ENCODE measurements at regions not wholly inside any gene's neighbourhood (a gene's known extent, or its start where the extent isn't known, plus 50 kb on each side); places are given as distances from the start of the nearest gene placed in this dataset.

- peak overlapping the region; percentile 61 for H3K4me3 Mint-ChIP-seq (ENCODE audit: unreplicated experiment)
- no peak for TF ChIP-seq CTCF (IDR thresholded peaks at IDR 0.05; ENCODE audit: unreplicated experiment)
- peaks cover 36% of the 10 kb centered on the region for H3K4me1 Mint-ChIP-seq (ENCODE audit: unreplicated experiment)
- DNase-seq (ENCODE audit: low spot score) = no peak
- peak overlapping the region; percentile 24 for H3K27ac Mint-ChIP-seq (ENCODE audit: unreplicated experiment)
- no peaks in the 10 kb centered on the region for H3K9me3 Mint-ChIP-seq (ENCODE audit: unreplicated experiment)
- H3K27me3 Mint-ChIP-seq (ENCODE audit: unreplicated experiment) = peaks cover 2% of the 10 kb centered on the region
- H3K36me3 Mint-ChIP-seq (ENCODE audit: low read depth, unreplicated experiment) = peaks cover 4% of the 10 kb centered on the region
Observed at GRCh38 chr4:181503687-181504390, 739.4 kb upstream of the TENM3 start.

GRCh38 chr4:181504924-181505323 is 738.3 kb upstream of the TENM3 start:
- DNase-seq (ENCODE audit: low spot score) = no peak
- no peak overlapping the region for H3K4me3 Mint-ChIP-seq (ENCODE audit: unreplicated experiment)
- H3K4me1 Mint-ChIP-seq (ENCODE audit: unreplicated experiment) = peaks cover 46% of the 10 kb centered on the region
- no peaks in the 10 kb centered on the region for H3K9me3 Mint-ChIP-seq (ENCODE audit: unreplicated experiment)
- no peak overlapping the region for H3K27ac Mint-ChIP-seq (ENCODE audit: unreplicated experiment)
- H3K27me3 Mint-ChIP-seq (ENCODE audit: unreplicated experiment) = peaks cover 2% of the 10 kb centered on the region
- H3K36me3 Mint-ChIP-seq (ENCODE audit: low read depth, unreplicated experiment) = peaks cover 4% of the 10 kb centered on the region
- no peak for TF ChIP-seq CTCF (IDR thresholded peaks at IDR 0.05; ENCODE audit: unreplicated experiment)

- DNase-seq (ENCODE audit: low spot score) = no peak
- Mint-ChIP-seq H3K27me3 (ENCODE audit: unreplicated experiment) (peaks cover 2% of the 10 kb centered on the region), H3K4me3 (ENCODE audit: unreplicated experiment) (no peak overlapping the region), H3K4me1 (ENCODE audit: unreplicated experiment) (peaks cover 57% of the 10 kb centered on the region), H3K9me3 (ENCODE audit: unreplicated experiment) (no peaks in the 10 kb centered on the region), H3K36me3 (ENCODE audit: low read depth, unreplicated experiment) (peaks cover under 1% of the 10 kb centered on the region), H3K27ac (ENCODE audit: unreplicated experiment) (no peak overlapping the region)
- TF ChIP-seq CTCF (IDR thresholded peaks at IDR 0.05; ENCODE audit: unreplicated experiment) = no peak
Observed at GRCh38 chr4:181507180-181507835, 735.9 kb upstream of the TENM3 start.

- Mint-ChIP-seq H3K9me3 (ENCODE audit: unreplicated experiment) (no peaks in the 10 kb centered on the region), H3K27ac (ENCODE audit: unreplicated experiment) (no peak overlapping the region), H3K4me3 (ENCODE audit: unreplicated experiment) (no peak overlapping the region), H3K27me3 (ENCODE audit: unreplicated experiment) (peaks cover 2% of the 10 kb centered on the region), H3K4me1 (ENCODE audit: unreplicated experiment) (peaks cover 53% of the 10 kb centered on the region), H3K36me3 (ENCODE audit: low read depth, unreplicated experiment) (no peaks in the 10 kb centered on the region)
- no peak for TF ChIP-seq CTCF (IDR thresholded peaks at IDR 0.05; ENCODE audit: unreplicated experiment)
- DNase-seq (ENCODE audit: low spot score) = no peak
Observed at GRCh38 chr4:181507938-181508337, 735.3 kb upstream of the TENM3 start.

- peaks cover 2% of the 10 kb centered on the region for H3K27me3 Mint-ChIP-seq (ENCODE audit: unreplicated experiment)
Observed at GRCh38 chr4:181508601-181509000, 734.6 kb upstream of the TENM3 start.

More at GRCh38 chr4:181508601-181509000, 734.6 kb upstream of the TENM3 start:
- no peak overlapping the region for H3K27ac Mint-ChIP-seq (ENCODE audit: unreplicated experiment)
- H3K4me1 Mint-ChIP-seq (ENCODE audit: unreplicated experiment) = peaks cover 53% of the 10 kb centered on the region
- H3K9me3 Mint-ChIP-seq (ENCODE audit: unreplicated experiment) = no peaks in the 10 kb centered on the region
- DNase-seq (ENCODE audit: low spot score) = no peak
- no peak for TF ChIP-seq CTCF (IDR thresholded peaks at IDR 0.05; ENCODE audit: unreplicated experiment)
- H3K36me3 Mint-ChIP-seq (ENCODE audit: low read depth, unreplicated experiment) = no peaks in the 10 kb centered on the region
- H3K4me3 Mint-ChIP-seq (ENCODE audit: unreplicated experiment) = no peak overlapping the region

Measured in endothelial cell (in vitro differentiated cells).